ENCODE measurements at regions not wholly inside any gene's neighbourhood (a gene's known extent, or its start where the extent isn't known, plus 50 kb on each side); places are given as distances from the start of the nearest gene placed in this dataset.

DNA sequence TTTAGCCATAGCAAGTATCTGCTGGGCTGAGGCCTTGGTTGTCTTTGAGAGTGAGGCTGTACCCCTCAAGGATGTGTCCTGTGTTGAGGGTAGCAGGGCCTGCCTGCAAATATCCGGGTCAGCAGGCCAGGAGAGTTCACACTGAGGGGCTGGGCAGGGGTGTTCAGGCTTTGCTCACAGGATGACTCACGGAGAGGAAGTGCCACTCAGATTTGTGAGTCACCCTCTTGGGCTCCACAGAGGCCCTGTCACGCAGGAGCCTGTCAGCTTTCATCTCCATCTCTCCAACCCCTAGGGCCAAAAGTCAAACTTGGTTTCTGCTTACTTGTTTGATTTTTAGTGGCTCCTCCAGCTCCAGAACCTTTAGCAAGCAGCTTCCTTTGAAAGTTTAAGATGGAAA, 211.5 kb downstream of the SEC61B start (continued):
- TF ChIP-seq ERG (CRISPR knock-in tag; IDR thresholded peaks at IDR 0.05) (no peak), PRRX2 (CRISPR knock-in tag; IDR thresholded peaks at IDR 0.05) (no peak), ZNF396 (CRISPR knock-in tag; IDR thresholded peaks at IDR 0.05; ENCODE audit: borderline replicate concordance) (no peak)

DNA sequence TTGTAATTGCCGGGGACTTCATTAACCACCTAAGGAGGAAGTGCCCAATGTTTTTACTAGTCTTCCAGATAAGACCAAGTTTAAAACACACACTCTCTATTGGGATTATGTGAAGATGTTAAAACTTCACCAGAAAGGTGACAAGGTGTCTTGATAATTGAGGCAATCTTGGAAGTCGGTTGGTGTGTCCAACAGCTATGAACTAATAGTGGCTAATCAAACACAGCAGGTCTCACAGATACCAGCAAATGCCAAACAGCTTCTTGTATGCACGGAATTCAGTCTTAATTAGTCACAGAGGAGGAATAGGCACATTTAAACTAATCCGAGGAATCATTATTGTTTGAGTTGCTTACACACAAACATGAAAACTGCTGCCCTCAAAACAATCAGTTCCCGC, 214.5 kb downstream of the SEC61B start:
- ATAC-seq (no peak), DNase-seq (ENCODE audit: low spot score) (no peak)
- Mint-ChIP-seq H3K27me3 (ENCODE audit: low read depth) (no peaks in the 10 kb centered on the region; the same call in 1 of the 2 replicates), H3K36me3 (no peaks in the 10 kb centered on the region), H3K4me1 (peaks cover 24% of the 10 kb centered on the region), H3K9me3 (peaks cover 9% of the 10 kb centered on the region), H3K27ac (no peak overlapping the region), H3K4me3 (no peak overlapping the region)
- ChIA-PET CTCF (no interaction called here), POLR2A (no interaction called here)
- TF ChIP-seq ZNF532 (CRISPR knock-in tag; IDR thresholded peaks at IDR 0.05; ENCODE audit: borderline replicate concordance) (no peak), ELF4 (CRISPR knock-in tag; IDR thresholded peaks at IDR 0.05; ENCODE audit: low read depth) (no peak)
- TF ChIP-seq, protein P1, sequence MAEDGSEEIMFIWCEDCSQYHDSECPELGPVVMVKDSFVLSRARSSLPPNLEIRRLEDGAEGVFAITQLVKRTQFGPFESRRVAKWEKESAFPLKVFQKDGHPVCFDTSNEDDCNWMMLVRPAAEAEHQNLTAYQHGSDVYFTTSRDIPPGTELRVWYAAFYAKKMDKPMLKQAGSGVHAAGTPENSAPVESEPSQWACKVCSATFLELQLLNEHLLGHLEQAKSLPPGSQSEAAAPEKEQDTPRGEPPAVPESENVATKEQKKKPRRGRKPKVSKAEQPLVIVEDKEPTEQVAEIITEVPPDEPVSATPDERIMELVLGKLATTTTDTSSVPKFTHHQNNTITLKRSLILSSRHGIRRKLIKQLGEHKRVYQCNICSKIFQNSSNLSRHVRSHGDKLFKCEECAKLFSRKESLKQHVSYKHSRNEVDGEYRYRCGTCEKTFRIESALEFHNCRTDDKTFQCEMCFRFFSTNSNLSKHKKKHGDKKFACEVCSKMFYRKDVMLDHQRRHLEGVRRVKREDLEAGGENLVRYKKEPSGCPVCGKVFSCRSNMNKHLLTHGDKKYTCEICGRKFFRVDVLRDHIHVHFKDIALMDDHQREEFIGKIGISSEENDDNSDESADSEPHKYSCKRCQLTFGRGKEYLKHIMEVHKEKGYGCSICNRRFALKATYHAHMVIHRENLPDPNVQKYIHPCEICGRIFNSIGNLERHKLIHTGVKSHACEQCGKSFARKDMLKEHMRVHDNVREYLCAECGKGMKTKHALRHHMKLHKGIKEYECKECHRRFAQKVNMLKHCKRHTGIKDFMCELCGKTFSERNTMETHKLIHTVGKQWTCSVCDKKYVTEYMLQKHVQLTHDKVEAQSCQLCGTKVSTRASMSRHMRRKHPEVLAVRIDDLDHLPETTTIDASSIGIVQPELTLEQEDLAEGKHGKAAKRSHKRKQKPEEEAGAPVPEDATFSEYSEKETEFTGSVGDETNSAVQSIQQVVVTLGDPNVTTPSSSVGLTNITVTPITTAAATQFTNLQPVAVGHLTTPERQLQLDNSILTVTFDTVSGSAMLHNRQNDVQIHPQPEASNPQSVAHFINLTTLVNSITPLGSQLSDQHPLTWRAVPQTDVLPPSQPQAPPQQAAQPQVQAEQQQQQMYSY (CRISPR knock-in tag; IDR thresholded peaks at IDR 0.05) = no peak

GRCh38 chr9:99437145-99437544, 215.1 kb downstream of the SEC61B start:
- H3K4me3 Mint-ChIP-seq = no peak overlapping the region
- no peaks in the 10 kb centered on the region; the same call in 1 of the 2 replicates for H3K36me3 Mint-ChIP-seq
- POLR2A ChIA-PET = no interaction called here
- H3K9me3 Mint-ChIP-seq = peaks cover 9% of the 10 kb centered on the region
- peaks cover 24% of the 10 kb centered on the region for H3K4me1 Mint-ChIP-seq
- DNase-seq (ENCODE audit: low spot score) = no peak
- H3K27me3 Mint-ChIP-seq (ENCODE audit: low read depth) = no peaks in the 10 kb centered on the region; the same call in 1 of the 2 replicates
- H3K27ac Mint-ChIP-seq = no peak overlapping the region
- no peak for ATAC-seq
- CTCF ChIA-PET = no interaction called here
- TF ChIP-seq, protein P2, sequence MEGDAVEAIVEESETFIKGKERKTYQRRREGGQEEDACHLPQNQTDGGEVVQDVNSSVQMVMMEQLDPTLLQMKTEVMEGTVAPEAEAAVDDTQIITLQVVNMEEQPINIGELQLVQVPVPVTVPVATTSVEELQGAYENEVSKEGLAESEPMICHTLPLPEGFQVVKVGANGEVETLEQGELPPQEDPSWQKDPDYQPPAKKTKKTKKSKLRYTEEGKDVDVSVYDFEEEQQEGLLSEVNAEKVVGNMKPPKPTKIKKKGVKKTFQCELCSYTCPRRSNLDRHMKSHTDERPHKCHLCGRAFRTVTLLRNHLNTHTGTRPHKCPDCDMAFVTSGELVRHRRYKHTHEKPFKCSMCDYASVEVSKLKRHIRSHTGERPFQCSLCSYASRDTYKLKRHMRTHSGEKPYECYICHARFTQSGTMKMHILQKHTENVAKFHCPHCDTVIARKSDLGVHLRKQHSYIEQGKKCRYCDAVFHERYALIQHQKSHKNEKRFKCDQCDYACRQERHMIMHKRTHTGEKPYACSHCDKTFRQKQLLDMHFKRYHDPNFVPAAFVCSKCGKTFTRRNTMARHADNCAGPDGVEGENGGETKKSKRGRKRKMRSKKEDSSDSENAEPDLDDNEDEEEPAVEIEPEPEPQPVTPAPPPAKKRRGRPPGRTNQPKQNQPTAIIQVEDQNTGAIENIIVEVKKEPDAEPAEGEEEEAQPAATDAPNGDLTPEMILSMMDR (IDR thresholded peaks at IDR 0.05) = no peak
- TF ChIP-seq FOXK1 (CRISPR knock-in tag; IDR thresholded peaks at IDR 0.05) (no peak), USF1 (CRISPR knock-in tag; IDR thresholded peaks at IDR 0.05) (no peak), ZNF423 (CRISPR knock-in tag; IDR thresholded peaks at IDR 0.05) (no peak), ZMAT4 (CRISPR knock-in tag; IDR thresholded peaks at IDR 0.05) (no peak), IRF1 (CRISPR knock-in tag; IDR thresholded peaks at IDR 0.05) (no peak), JUN (CRISPR knock-in tag; IDR thresholded peaks at IDR 0.05) (no peak)
- TF ChIP-seq, protein P3, sequence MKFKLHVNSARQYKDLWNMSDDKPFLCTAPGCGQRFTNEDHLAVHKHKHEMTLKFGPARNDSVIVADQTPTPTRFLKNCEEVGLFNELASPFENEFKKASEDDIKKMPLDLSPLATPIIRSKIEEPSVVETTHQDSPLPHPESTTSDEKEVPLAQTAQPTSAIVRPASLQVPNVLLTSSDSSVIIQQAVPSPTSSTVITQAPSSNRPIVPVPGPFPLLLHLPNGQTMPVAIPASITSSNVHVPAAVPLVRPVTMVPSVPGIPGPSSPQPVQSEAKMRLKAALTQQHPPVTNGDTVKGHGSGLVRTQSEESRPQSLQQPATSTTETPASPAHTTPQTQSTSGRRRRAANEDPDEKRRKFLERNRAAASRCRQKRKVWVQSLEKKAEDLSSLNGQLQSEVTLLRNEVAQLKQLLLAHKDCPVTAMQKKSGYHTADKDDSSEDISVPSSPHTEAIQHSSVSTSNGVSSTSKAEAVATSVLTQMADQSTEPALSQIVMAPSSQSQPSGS (CRISPR knock-in tag; IDR thresholded peaks at IDR 0.05; ENCODE audit: borderline replicate concordance, low read depth) = no peak
- TF ChIP-seq, protein P4, sequence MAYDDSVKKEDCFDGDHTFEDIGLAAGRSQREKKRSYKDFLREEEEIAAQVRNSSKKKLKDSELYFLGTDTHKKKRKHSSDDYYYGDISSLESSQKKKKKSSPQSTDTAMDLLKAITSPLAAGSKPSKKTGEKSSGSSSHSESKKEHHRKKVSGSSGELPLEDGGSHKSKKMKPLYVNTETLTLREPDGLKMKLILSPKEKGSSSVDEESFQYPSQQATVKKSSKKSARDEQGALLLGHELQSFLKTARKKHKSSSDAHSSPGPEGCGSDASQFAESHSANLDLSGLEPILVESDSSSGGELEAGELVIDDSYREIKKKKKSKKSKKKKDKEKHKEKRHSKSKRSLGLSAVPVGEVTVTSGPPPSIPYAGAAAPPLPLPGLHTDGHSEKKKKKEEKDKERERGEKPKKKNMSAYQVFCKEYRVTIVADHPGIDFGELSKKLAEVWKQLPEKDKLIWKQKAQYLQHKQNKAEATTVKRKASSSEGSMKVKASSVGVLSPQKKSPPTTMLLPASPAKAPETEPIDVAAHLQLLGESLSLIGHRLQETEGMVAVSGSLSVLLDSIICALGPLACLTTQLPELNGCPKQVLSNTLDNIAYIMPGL (CRISPR knock-in tag; IDR thresholded peaks at IDR 0.05) = no peak
- TF ChIP-seq, protein P5, sequence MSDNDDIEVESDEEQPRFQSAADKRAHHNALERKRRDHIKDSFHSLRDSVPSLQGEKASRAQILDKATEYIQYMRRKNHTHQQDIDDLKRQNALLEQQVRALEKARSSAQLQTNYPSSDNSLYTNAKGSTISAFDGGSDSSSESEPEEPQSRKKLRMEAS (CRISPR knock-in tag; IDR thresholded peaks at IDR 0.05) = no peak

All from WTC11 (cell line).